ENCODE measurements at regions not wholly inside any gene's neighbourhood (a gene's known extent, or its start where the extent isn't known, plus 50 kb on each side); places are given as distances from the start of the nearest gene placed in this dataset.

- no peak for TF ChIP-seq POLR2AphosphoS5 (IDR thresholded peaks at IDR 0.05; ENCODE audit: low read depth, low read length)
- no peak for TF ChIP-seq SIN3A (IDR thresholded peaks at IDR 0.05; ENCODE audit: borderline replicate concordance, insufficient read depth, low read length)
- TF ChIP-seq FOXP2 (optimal IDR thresholded peaks at IDR 0.05; ENCODE audit: borderline replicate concordance, extremely low read depth, extremely low read length, insufficient read depth), result no peak
- no peak for TF ChIP-seq TAF1 (IDR thresholded peaks at IDR 0.05; ENCODE audit: borderline replicate concordance, insufficient read depth, low read length)
- TF ChIP-seq REST (IDR thresholded peaks at IDR 0.05; ENCODE audit: insufficient read depth in 1 of 2, low read depth in 2 of 2, low read length in 2 of 2), result no peak
Observed at GRCh38 chr12:13887779-13888388, 93.5 kb downstream of the GRIN2B start.

- TF ChIP-seq REST (IDR thresholded peaks at IDR 0.05; ENCODE audit: insufficient read depth in 1 of 2, low read depth in 2 of 2, low read length in 2 of 2) (no peak), SIN3A (IDR thresholded peaks at IDR 0.05; ENCODE audit: borderline replicate concordance, insufficient read depth, low read length) (no peak), FOXP2 (optimal IDR thresholded peaks at IDR 0.05; ENCODE audit: borderline replicate concordance, extremely low read depth, extremely low read length, insufficient read depth) (no peak), POLR2AphosphoS5 (IDR thresholded peaks at IDR 0.05; ENCODE audit: low read depth, low read length) (no peak), TAF1 (IDR thresholded peaks at IDR 0.05; ENCODE audit: borderline replicate concordance, insufficient read depth, low read length) (no peak)
Observed at GRCh38 chr12:13882176-13882575, 99.2 kb downstream of the GRIN2B start.

GRCh38 chr12:13880613-13881012 is 100.8 kb downstream of the GRIN2B start:
- TF ChIP-seq REST (IDR thresholded peaks at IDR 0.05; ENCODE audit: insufficient read depth in 1 of 2, low read depth in 2 of 2, low read length in 2 of 2) (no peak), FOXP2 (optimal IDR thresholded peaks at IDR 0.05; ENCODE audit: borderline replicate concordance, extremely low read depth, extremely low read length, insufficient read depth) (no peak), POLR2AphosphoS5 (IDR thresholded peaks at IDR 0.05; ENCODE audit: low read depth, low read length) (no peak), SIN3A (IDR thresholded peaks at IDR 0.05; ENCODE audit: borderline replicate concordance, insufficient read depth, low read length) (no peak), TAF1 (IDR thresholded peaks at IDR 0.05; ENCODE audit: borderline replicate concordance, insufficient read depth, low read length) (no peak)

GRCh38 chr12:13875744-13876143 is 105.7 kb downstream of the GRIN2B start:
- TF ChIP-seq SIN3A (IDR thresholded peaks at IDR 0.05; ENCODE audit: borderline replicate concordance, insufficient read depth, low read length) (no peak), FOXP2 (optimal IDR thresholded peaks at IDR 0.05; ENCODE audit: borderline replicate concordance, extremely low read depth, extremely low read length, insufficient read depth) (no peak), REST (IDR thresholded peaks at IDR 0.05; ENCODE audit: insufficient read depth in 1 of 2, low read depth in 2 of 2, low read length in 2 of 2) (no peak), POLR2AphosphoS5 (IDR thresholded peaks at IDR 0.05; ENCODE audit: low read depth, low read length) (no peak), TAF1 (IDR thresholded peaks at IDR 0.05; ENCODE audit: borderline replicate concordance, insufficient read depth, low read length) (no peak)

Data from PFSK-1 (cell line).